GM12878 (cell line): ENCODE measurements at regions not wholly inside any gene's neighbourhood (a gene's known extent, or its start where the extent isn't known, plus 50 kb on each side); places are given as distances from the start of the nearest gene placed in this dataset.

Experiments used
- CTCF ChIP-seq, 3 experiments: IDR thresholded peaks in 2 of 3; conservative IDR thresholded peaks in 1 of 3; 2 replicates each; pipeline ENCODE4 v1.5.1; 2011; ENCODE audit warnings: low read depth in 3 of 3, low read length in 3 of 3, mild to moderate bottlenecking in 3 of 3, control low read depth in 2 of 3, moderate library complexity in 2 of 3, inconsistent platforms in 1 of 3, mixed read lengths in 1 of 3; ENCODE audit not compliant: control insufficient read depth in 2 of 3, insufficient read depth in 1 of 3; ENCODE audit errors: extremely low read depth in 1 of 3
- NR2F1 ChIP-seq: fragments of 450-650 bp; conservative IDR thresholded peaks from 2 replicates; pipeline ENCODE4 v1.6.1; 2017; ENCODE audit warnings: mild to moderate bottlenecking
- POLR2A ChIP-seq: IDR thresholded peaks from 2 replicates; pipeline ENCODE4 v1.6.1; 2011; ENCODE audit warnings: low read depth, mild to moderate bottlenecking, low read length
- RFX5 ChIP-seq: IDR thresholded peaks from 2 replicates; pipeline ENCODE4 v1.6.1; 2011; ENCODE audit warnings: low read depth, low read length, improper control_type of control experiment

- TF ChIP-seq POLR2A (no peak), RFX5 (no peak), CTCF (IDR thresholded peaks at IDR 0.05 in 2 of 3, conservative IDR thresholded peaks at IDR 0.05 in 1 of 3; ENCODE audit: control insufficient read depth in 2 of 3, extremely low read depth in 1 of 3, insufficient read depth in 1 of 3, low read depth in 3 of 3, low read length in 3 of 3) (no peak), NR2F1 (no peak)
These were observed 285.0 kb upstream of the BOD1L1 start for GRCh38 chr4:13912436-13912925.
